Head of caudate nucleus (tissue), 42 donors: ENCODE measurements at regions not wholly inside any gene's neighbourhood (a gene's known extent, or its start where the extent isn't known, plus 50 kb on each side); places are given as distances from the start of the nearest gene placed in this dataset.
"Not testable (repeated sequence)": the region's sequence is repeated elsewhere in the genome, so short reads cannot be mapped to it uniquely, and the experiment has no call there.

Experiments used
- DNase-seq, 42 donors: peaks; one replicate each; pipeline versions ENCODE4 v3.0.0 to v3.0.0-alpha.2; 2020 to 2021; ENCODE audit warnings: mixed read lengths in 7 of 42
- intact Hi-C: fragments of 100-400 bp; cut with DNase I; formaldehyde crosslinking; loops from one replicate; pipeline ENCODE4 v1.15.0; 2022

GRCh38 chr5:90095292-90096060, 314.1 kb downstream of the CETN3 start:
- intact Hi-C loops = no loop called here
- no peak for DNase-seq

- DNase-seq = no peak
- intact Hi-C loops = no loop called here
These were observed 315.6 kb downstream of the CETN3 start for GRCh38 chr5:90093751-90094485.

- intact Hi-C loops = no loop called here
- DNase-seq = no peak
These were observed 316.8 kb downstream of the CETN3 start for GRCh38 chr5:90092734-90093133.

- no peak for DNase-seq
- intact Hi-C loops = no loop called here
These were observed 325.2 kb downstream of the CETN3 start for GRCh38 chr5:90084342-90084741.

GRCh38 chr5:90073026-90073570, 336.5 kb downstream of the CETN3 start:
- DNase-seq, intact Hi-C loops: not testable (repeated sequence)

- no peak for DNase-seq
- intact Hi-C loops = no loop called here
These were observed 337.9 kb downstream of the CETN3 start for GRCh38 chr5:90071656-90072055.

GRCh38 chr5:90071066-90071465, 338.5 kb downstream of the CETN3 start:
- intact Hi-C loops = no loop called here
- DNase-seq = no peak

GRCh38 chr5:90066920-90067319, 342.6 kb downstream of the CETN3 start:
- DNase-seq = no peak
- intact Hi-C loops = no loop called here

- intact Hi-C loops = no loop called here
- DNase-seq = no peak
These were observed 352.4 kb downstream of the CETN3 start for GRCh38 chr5:90056911-90057705.

- DNase-seq = no peak
- intact Hi-C loops = no loop called here
These were observed 353.7 kb downstream of the CETN3 start for GRCh38 chr5:90055831-90056328.

GRCh38 chr5:90054612-90055011, 354.9 kb downstream of the CETN3 start:
- no peak for DNase-seq
- intact Hi-C loops = no loop called here

GRCh38 chr5:90051756-90052155, 357.8 kb downstream of the CETN3 start:
- no peak for DNase-seq
- intact Hi-C loops = no loop called here

GRCh38 chr5:90050103-90050502, 359.5 kb downstream of the CETN3 start:
- intact Hi-C loops = no loop called here
- no peak for DNase-seq

GRCh38 chr5:90047113-90047512, 362.4 kb downstream of the CETN3 start:
- no peak for DNase-seq
- intact Hi-C loops = no loop called here

GRCh38 chr5:90040082-90040481, 369.5 kb downstream of the CETN3 start:
- intact Hi-C loops, DNase-seq: not testable (repeated sequence)

- DNase-seq = no peak
- intact Hi-C loops = no loop called here
These were observed 371.9 kb downstream of the CETN3 start for GRCh38 chr5:90037646-90038045.

GRCh38 chr5:90022711-90023053, 386.9 kb downstream of the CETN3 start:
- intact Hi-C loops = no loop called here
- DNase-seq = no peak

- DNase-seq = no peak
- intact Hi-C loops = no loop called here
These were observed 387.4 kb downstream of the CETN3 start for GRCh38 chr5:90022002-90022710.
